Skin of body (tissue), 1 donor: ENCODE measurements at regions not wholly inside any gene's neighbourhood (a gene's known extent, or its start where the extent isn't known, plus 50 kb on each side); places are given as distances from the start of the nearest gene placed in this dataset.
"Not testable (repeated sequence)": the region's sequence is repeated elsewhere in the genome, so short reads cannot be mapped to it uniquely, and the experiment has no call there.

ENCODE experiments used
- DNase-seq: peaks from one replicate; lab custom pipeline; 2025; lab: John Stamatoyannopoulos, UW

- no peak for DNase-seq
Measured at GRCh38 chr18:29882620-29883019, 1159.9 kb downstream of the DSC3 start.

GRCh38 chr18:29879763-29880162, 1162.8 kb downstream of the DSC3 start:
- no peak for DNase-seq

GRCh38 chr18:29874519-29875098, 1167.9 kb downstream of the DSC3 start:
- no peak for DNase-seq

GRCh38 chr18:29873211-29873610, 1169.3 kb downstream of the DSC3 start:
- DNase-seq: no peak

GRCh38 chr18:29871246-29871645, 1171.3 kb downstream of the DSC3 start:
- DNase-seq: no peak

- no peak for DNase-seq
Measured at GRCh38 chr18:29862824-29863223, 1179.7 kb downstream of the DSC3 start.

GRCh38 chr18:29855637-29856036, 1186.9 kb downstream of the DSC3 start:
- no peak for DNase-seq

- no peak for DNase-seq
Measured at GRCh38 chr18:29853126-29853525, 1189.4 kb downstream of the DSC3 start.

GRCh38 chr18:29849144-29849543, 1193.4 kb downstream of the DSC3 start:
- no peak for DNase-seq

- no peak for DNase-seq
Measured at GRCh38 chr18:29841631-29842030, 1200.9 kb downstream of the DSC3 start.

GRCh38 chr18:29840089-29840488, 1202.5 kb downstream of the DSC3 start:
- DNase-seq: no peak

GRCh38 chr18:29838961-29839360, 1203.6 kb downstream of the DSC3 start:
- DNase-seq: not testable (repeated sequence)

- no peak for DNase-seq
Measured at GRCh38 chr18:29838556-29838955, 1204.0 kb downstream of the DSC3 start.

- DNase-seq: no peak
Measured at GRCh38 chr18:29823671-29824070, 1218.9 kb downstream of the DSC3 start.

- no peak for DNase-seq
Measured at GRCh38 chr18:29821544-29821943, 1221.0 kb downstream of the DSC3 start.

- DNase-seq: no peak
Measured at GRCh38 chr18:29811519-29811918, 1231.0 kb downstream of the DSC3 start.

GRCh38 chr18:29780816-29781215, 1261.7 kb downstream of the DSC3 start:
- DNase-seq: no peak

- DNase-seq: no peak
Measured at GRCh38 chr18:29779096-29779495, 1263.4 kb downstream of the DSC3 start.

GRCh38 chr18:29753379-29753778, 1289.2 kb downstream of the DSC3 start:
- no peak for DNase-seq

GRCh38 chr18:29749704-29750103, 1292.8 kb downstream of the DSC3 start:
- DNase-seq: no peak

GRCh38 chr18:29741461-29741860, 1301.1 kb downstream of the DSC3 start:
- DNase-seq: no peak

- DNase-seq: no peak
Measured at GRCh38 chr18:29737620-29738019, 1304.9 kb downstream of the DSC3 start.

- no peak for DNase-seq
Measured at GRCh38 chr18:29737190-29737589, 1305.4 kb downstream of the DSC3 start.

- DNase-seq: no peak
Measured at GRCh38 chr18:29730073-29730472, 1312.5 kb downstream of the DSC3 start.
